ENCODE measurements at regions not wholly inside any gene's neighbourhood (a gene's known extent, or its start where the extent isn't known, plus 50 kb on each side); places are given as distances from the start of the nearest gene placed in this dataset.
"Not testable (repeated sequence)": the region's sequence is repeated elsewhere in the genome, so short reads cannot be mapped to it uniquely, and the experiment has no call there.

DNA sequence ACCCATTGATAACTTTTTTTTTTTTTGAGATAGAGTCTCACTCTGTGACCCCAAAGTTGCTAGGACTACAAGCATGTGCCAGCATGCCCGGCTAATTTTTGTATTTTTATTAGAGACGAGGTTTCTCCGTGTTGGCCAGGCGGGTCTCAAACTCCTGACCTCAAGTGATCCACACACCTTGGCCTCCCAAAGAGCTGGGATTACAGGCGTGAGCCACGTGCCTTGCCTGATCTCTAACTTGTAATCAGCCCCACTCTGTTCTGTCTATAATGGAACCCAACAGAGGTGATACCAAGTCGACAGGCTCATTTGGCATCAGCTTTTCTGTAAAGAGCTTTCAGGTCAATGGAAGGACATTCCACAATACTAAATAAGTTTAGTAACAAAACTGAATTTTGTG, 99.4 kb downstream of the HFE start:
- no peak overlapping the region for H3K4me3 ChIP-seq (ENCODE audit: low read length in 3 of 3)
- no peak overlapping the region for H3K9ac ChIP-seq (ENCODE audit: low read depth in 1 of 3, low read length in 3 of 3)
- no peaks in the 10 kb centered on the region for H3K9me3 ChIP-seq (ENCODE audit: control insufficient read depth in 3 of 3, low read length in 3 of 3)
- H3K4me1 ChIP-seq (ENCODE audit: control insufficient read depth in 3 of 3, insufficient read depth in 3 of 3, low read length in 3 of 3): peaks cover 5 to 16% (median 6%) of the 10 kb centered on the region in 3 donors
- no peak overlapping the region for H3K27ac ChIP-seq (ENCODE audit: low read depth, low read length)
- H3K27me3 ChIP-seq (ENCODE audit: control insufficient read depth in 3 of 3, insufficient read depth in 3 of 3, low read length in 3 of 3): peaks cover 20 to 67% (median 60%) of the 10 kb centered on the region in 3 donors
- no peaks in the 10 kb centered on the region for H3K36me3 ChIP-seq (ENCODE audit: control insufficient read depth in 3 of 3, insufficient read depth in 3 of 3, low read length in 3 of 3)

DNA sequence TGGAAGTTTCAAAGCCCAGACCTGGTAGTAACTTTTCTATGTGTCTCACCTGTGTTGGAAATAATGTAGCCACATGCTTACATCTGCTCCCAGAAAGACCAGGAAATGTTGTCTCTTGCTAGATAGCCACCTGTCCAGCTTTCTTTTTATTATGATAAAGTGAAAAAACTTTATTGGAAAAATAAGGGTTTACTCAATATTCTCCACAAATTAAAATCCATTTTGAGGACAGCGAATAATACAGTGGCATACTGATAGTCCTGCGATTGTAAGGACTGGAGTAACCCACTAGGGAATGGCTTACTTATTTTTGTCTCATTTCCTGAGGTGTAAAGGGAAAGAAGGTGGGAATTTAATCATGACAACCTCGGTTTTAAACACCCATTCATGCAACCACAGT, 100.1 kb downstream of the HFE start:
- no peak overlapping the region for H3K4me3 ChIP-seq (ENCODE audit: low read length in 3 of 3)
- H3K27ac ChIP-seq (ENCODE audit: low read depth, low read length): no peak overlapping the region
- H3K9ac ChIP-seq (ENCODE audit: low read depth in 1 of 3, low read length in 3 of 3): no peak overlapping the region
- H3K4me1 ChIP-seq (ENCODE audit: control insufficient read depth in 3 of 3, insufficient read depth in 3 of 3, low read length in 3 of 3): peaks cover 5 to 16% (median 6%) of the 10 kb centered on the region in 3 donors
- no peaks in the 10 kb centered on the region for H3K36me3 ChIP-seq (ENCODE audit: control insufficient read depth in 3 of 3, insufficient read depth in 3 of 3, low read length in 3 of 3)
- H3K9me3 ChIP-seq (ENCODE audit: control insufficient read depth in 3 of 3, low read length in 3 of 3): no peaks in the 10 kb centered on the region
- peaks cover 20 to 67% (median 64%) of the 10 kb centered on the region in 3 donors for H3K27me3 ChIP-seq (ENCODE audit: control insufficient read depth in 3 of 3, insufficient read depth in 3 of 3, low read length in 3 of 3)

DNA sequence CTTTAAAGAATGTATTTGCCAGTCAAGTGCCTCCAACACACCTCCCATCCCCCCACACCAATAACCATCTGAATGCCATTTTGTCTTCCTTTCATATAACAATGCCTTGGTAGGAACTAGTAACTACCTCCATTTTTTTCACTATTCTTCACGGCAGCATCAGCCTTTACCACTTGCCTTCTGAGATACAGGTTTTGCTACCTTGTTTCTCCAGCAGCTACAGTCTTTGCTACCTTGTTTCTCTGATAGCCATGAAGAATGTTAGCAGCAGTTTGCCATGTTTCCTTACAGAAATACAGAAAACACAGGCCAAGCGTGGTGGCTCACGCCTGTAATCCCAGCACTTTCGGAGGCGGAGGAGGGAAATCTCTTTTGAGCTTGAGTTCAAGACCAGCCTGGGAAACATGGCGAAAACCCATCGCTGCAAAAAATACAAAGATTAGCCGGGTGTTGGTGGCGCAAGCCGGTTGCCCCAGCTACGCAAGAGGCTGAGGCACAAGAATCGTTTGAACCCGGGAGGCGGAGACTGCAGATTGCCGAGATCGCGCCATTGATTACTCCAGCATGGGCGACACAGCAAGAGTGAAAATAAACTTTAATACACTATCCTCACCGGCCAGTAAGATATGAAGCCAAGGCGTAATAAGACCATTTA, 100.9 kb downstream of the HFE start:
- Histone ChIP-seq H3K4me3 (ENCODE audit: low read length in 3 of 3) (peak overlapping the region; percentile 64 to 65 (median 64)), H3K27me3 (ENCODE audit: control insufficient read depth in 3 of 3, insufficient read depth in 3 of 3, low read length in 3 of 3) (peaks cover 20 to 70% (median 66%) of the 10 kb centered on the region in 3 donors), H3K9me3 (ENCODE audit: control insufficient read depth in 3 of 3, low read length in 3 of 3) (no peaks in the 10 kb centered on the region), H3K27ac (ENCODE audit: low read depth, low read length) (peak overlapping the region; percentile 32), H3K36me3 (ENCODE audit: control insufficient read depth in 3 of 3, insufficient read depth in 3 of 3, low read length in 3 of 3) (no peaks in the 10 kb centered on the region), H3K9ac (ENCODE audit: low read depth in 1 of 3, low read length in 3 of 3) (peak overlapping the region; percentile 36 to 58 (median 58)), H3K4me1 (ENCODE audit: control insufficient read depth in 3 of 3, insufficient read depth in 3 of 3, low read length in 3 of 3) (peaks cover 5 to 16% (median 6%) of the 10 kb centered on the region in 3 donors)

DNA sequence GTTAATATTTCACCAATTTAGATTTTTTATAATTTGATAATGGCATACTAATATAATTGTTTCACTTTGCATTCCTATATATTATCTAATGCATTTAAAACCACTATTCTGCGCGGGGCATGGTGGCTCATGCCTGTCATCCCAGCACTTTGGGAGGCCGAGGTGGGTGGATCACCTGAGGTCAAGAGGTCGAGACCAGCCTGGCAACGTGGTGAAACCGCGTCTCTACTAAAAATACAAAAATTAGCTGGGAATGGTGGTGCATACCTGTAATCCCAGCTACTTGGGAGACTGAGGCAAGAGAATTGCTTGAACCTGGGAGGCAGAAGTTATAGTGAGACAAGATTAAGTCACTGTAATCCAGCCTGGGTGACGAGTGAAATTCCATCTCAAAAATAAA, 104.3 kb downstream of the HFE start:
- not testable (repeated sequence) for H3K9me3 ChIP-seq (ENCODE audit: control insufficient read depth in 3 of 3, low read length in 3 of 3); H3K4me3 ChIP-seq (ENCODE audit: low read length in 3 of 3); H3K9ac ChIP-seq (ENCODE audit: low read depth in 1 of 3, low read length in 3 of 3); H3K27ac ChIP-seq (ENCODE audit: low read depth, low read length); H3K36me3 ChIP-seq (ENCODE audit: control insufficient read depth in 3 of 3, insufficient read depth in 3 of 3, low read length in 3 of 3)
- Histone ChIP-seq H3K27me3 (ENCODE audit: control insufficient read depth in 3 of 3, insufficient read depth in 3 of 3, low read length in 3 of 3) (peaks cover 28 to 73% (median 60%) of the 10 kb centered on the region in 3 donors), H3K4me1 (ENCODE audit: control insufficient read depth in 3 of 3, insufficient read depth in 3 of 3, low read length in 3 of 3) (peaks cover 0 to 13% (median 6%) of the 10 kb centered on the region in 3 donors)

DNA sequence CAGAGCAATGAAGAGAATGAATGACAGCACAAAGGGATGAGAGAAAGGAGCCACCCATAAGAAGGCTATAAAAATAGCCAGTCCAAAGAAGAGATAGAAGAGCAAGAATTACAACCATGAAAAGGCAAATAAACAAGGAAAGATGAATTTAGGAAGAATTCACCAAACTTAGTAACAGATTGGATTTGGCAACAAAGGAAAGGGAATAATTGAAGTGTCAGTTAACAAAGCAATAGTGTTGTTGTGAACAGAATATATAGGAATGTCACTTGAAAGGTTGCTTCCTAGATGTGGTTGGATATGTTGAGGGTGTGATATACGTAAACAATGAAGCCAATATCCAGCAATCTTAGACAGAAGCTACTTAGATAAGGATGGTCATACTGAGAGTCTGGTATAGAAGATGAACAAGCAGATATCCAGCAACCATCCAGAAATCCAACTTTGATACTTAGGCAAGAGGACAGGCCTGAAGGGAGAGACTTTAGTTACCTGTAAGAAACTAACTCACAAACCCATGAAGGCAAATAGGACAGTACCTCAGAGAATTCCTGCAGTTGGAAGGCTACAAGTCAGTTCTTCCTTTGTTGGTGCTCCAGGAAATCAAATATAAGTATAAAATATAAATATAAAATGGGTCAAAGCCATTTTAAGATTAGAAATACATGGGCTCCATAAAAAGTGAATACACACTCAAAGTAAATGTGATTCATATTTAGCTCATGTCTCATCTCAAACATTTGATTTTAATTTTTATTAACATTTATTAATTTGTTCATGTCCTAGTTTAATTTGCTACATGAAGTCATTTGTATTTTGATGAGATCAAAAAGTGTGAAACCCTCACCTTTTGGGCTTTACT, 106.5 kb downstream of the HFE start:
- Histone ChIP-seq H3K36me3 (ENCODE audit: control insufficient read depth in 3 of 3, insufficient read depth in 3 of 3, low read length in 3 of 3) (no peaks in the 10 kb centered on the region), H3K9ac (ENCODE audit: low read depth in 1 of 3, low read length in 3 of 3) (no peak overlapping the region), H3K9me3 (ENCODE audit: control insufficient read depth in 3 of 3, low read length in 3 of 3) (no peaks in the 10 kb centered on the region), H3K4me3 (ENCODE audit: low read length in 3 of 3) (no peak overlapping the region), H3K4me1 (ENCODE audit: control insufficient read depth in 3 of 3, insufficient read depth in 3 of 3, low read length in 3 of 3) (peaks cover 3 to 14% (median 4%) of the 10 kb centered on the region in 3 donors), H3K27me3 (ENCODE audit: control insufficient read depth in 3 of 3, insufficient read depth in 3 of 3, low read length in 3 of 3) (peaks cover 41 to 74% (median 65%) of the 10 kb centered on the region in 3 donors), H3K27ac (ENCODE audit: low read depth, low read length) (no peak overlapping the region)

DNA sequence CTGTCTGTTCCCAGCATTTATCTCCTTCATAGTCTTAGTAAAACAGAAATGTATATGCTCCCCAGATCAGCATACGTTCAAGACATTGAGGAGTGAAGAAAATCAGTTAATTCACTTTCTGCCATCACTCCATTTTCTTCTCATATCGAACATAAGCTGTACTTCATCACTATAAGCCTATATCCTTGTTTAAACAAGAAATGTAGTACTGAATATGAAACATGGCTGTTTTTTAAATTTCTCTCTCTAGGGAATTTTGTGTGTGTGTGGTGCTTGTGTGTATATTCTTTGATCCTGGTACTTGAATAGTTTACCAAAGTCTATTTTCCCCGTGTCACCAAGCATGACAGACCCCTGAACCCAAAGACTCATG, 107.1 kb downstream of the HFE start:
- H3K27me3 ChIP-seq (ENCODE audit: control insufficient read depth in 3 of 3, insufficient read depth in 3 of 3, low read length in 3 of 3): peaks cover 42 to 75% (median 67%) of the 10 kb centered on the region in 3 donors
- H3K9me3 ChIP-seq (ENCODE audit: control insufficient read depth in 3 of 3, low read length in 3 of 3): peaks cover 0 to 1% (median 0%) of the 10 kb centered on the region in 3 donors
- H3K27ac ChIP-seq (ENCODE audit: low read depth, low read length): no peak overlapping the region
- H3K9ac ChIP-seq (ENCODE audit: low read depth in 1 of 3, low read length in 3 of 3): no peak overlapping the region
- H3K4me3 ChIP-seq (ENCODE audit: low read length in 3 of 3): no peak overlapping the region
- peaks cover 3 to 10% (median 3%) of the 10 kb centered on the region in 3 donors for H3K4me1 ChIP-seq (ENCODE audit: control insufficient read depth in 3 of 3, insufficient read depth in 3 of 3, low read length in 3 of 3)
- H3K36me3 ChIP-seq (ENCODE audit: control insufficient read depth in 3 of 3, insufficient read depth in 3 of 3, low read length in 3 of 3): no peaks in the 10 kb centered on the region

DNA sequence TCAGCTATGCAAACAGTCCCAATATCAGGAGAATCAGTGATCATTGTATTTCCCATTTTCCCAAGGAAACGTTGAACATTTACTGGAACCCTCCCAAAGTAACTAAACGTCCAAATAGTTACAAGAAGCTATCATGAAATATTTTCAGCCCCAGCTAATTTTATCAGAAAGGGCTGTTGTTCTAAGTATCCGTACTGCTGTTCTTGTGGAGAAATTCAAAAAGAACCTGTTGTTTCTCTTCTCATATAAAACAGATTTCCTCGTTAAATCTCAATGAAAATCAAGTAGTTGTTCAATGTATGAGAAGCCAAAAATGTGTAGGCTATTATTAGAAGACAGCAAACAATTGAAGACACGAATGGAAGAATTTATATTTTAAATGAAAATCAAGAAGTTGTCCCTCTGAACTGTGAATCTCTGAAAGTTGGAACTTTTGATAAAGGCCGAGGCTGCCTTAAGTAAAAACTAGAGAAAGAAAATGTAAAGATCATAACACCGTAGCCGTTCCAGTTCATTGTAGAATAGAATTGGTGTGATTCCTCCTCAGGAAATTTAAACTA, 107.7 kb downstream of the HFE start:
- H3K4me3 ChIP-seq (ENCODE audit: low read length in 3 of 3): peak overlapping the region in 1 of 3 donors; percentile 78
- no peaks in the 10 kb centered on the region for H3K36me3 ChIP-seq (ENCODE audit: control insufficient read depth in 3 of 3, insufficient read depth in 3 of 3, low read length in 3 of 3)
- H3K9me3 ChIP-seq (ENCODE audit: control insufficient read depth in 3 of 3, low read length in 3 of 3): peaks cover 0 to 3% (median 0%) of the 10 kb centered on the region in 3 donors
- peaks cover 3 to 10% (median 3%) of the 10 kb centered on the region in 3 donors for H3K4me1 ChIP-seq (ENCODE audit: control insufficient read depth in 3 of 3, insufficient read depth in 3 of 3, low read length in 3 of 3)
- H3K27me3 ChIP-seq (ENCODE audit: control insufficient read depth in 3 of 3, insufficient read depth in 3 of 3, low read length in 3 of 3): peaks cover 46 to 76% (median 68%) of the 10 kb centered on the region in 3 donors
- H3K27ac ChIP-seq (ENCODE audit: low read depth, low read length): peak overlapping the region; percentile 28
- H3K9ac ChIP-seq (ENCODE audit: low read depth in 1 of 3, low read length in 3 of 3): peak overlapping the region in 1 of 3 donors; percentile 69

DNA sequence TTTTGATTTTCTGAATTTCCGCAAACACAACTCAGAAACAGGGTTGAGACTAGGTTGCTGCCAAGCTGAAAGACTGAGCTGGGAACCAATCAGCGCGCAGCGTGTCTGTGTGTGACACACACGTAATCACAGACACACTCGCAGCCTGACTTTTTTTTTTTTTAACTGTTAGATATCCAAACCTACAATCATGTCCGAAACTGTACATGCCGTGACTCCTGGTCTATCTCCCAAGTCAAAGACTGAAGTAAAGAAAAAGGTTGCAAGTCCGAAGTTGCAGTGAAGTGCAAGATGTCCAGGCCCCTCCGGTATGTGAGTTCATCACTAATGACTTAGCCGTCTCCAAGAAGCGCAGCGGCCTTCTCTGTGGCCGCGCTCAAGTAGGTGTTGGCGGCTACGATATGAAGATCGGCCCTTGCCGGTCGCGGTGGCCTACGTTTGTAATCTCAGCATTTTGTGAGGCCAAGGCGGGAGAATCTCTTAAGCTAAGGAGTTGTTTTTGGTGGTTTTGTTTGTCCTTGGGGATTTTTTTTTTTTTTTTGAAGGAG, 108.2 kb downstream of the HFE start:
- Histone ChIP-seq H3K27me3 (ENCODE audit: control insufficient read depth in 3 of 3, insufficient read depth in 3 of 3, low read length in 3 of 3) (peaks cover 48 to 79% (median 70%) of the 10 kb centered on the region in 3 donors), H3K9ac (ENCODE audit: low read depth in 1 of 3, low read length in 3 of 3) (peak overlapping the region in 1 of 3 donors; percentile 69), H3K36me3 (ENCODE audit: control insufficient read depth in 3 of 3, insufficient read depth in 3 of 3, low read length in 3 of 3) (no peaks in the 10 kb centered on the region), H3K4me1 (ENCODE audit: control insufficient read depth in 3 of 3, insufficient read depth in 3 of 3, low read length in 3 of 3) (peaks cover 3 to 10% (median 3%) of the 10 kb centered on the region in 3 donors), H3K27ac (ENCODE audit: low read depth, low read length) (peak overlapping the region; percentile 28), H3K9me3 (ENCODE audit: control insufficient read depth in 3 of 3, low read length in 3 of 3) (peaks cover 0 to 3% (median 0%) of the 10 kb centered on the region in 3 donors), H3K4me3 (ENCODE audit: low read length in 3 of 3) (peak overlapping the region; percentile 39 to 78 (median 42))

DNA sequence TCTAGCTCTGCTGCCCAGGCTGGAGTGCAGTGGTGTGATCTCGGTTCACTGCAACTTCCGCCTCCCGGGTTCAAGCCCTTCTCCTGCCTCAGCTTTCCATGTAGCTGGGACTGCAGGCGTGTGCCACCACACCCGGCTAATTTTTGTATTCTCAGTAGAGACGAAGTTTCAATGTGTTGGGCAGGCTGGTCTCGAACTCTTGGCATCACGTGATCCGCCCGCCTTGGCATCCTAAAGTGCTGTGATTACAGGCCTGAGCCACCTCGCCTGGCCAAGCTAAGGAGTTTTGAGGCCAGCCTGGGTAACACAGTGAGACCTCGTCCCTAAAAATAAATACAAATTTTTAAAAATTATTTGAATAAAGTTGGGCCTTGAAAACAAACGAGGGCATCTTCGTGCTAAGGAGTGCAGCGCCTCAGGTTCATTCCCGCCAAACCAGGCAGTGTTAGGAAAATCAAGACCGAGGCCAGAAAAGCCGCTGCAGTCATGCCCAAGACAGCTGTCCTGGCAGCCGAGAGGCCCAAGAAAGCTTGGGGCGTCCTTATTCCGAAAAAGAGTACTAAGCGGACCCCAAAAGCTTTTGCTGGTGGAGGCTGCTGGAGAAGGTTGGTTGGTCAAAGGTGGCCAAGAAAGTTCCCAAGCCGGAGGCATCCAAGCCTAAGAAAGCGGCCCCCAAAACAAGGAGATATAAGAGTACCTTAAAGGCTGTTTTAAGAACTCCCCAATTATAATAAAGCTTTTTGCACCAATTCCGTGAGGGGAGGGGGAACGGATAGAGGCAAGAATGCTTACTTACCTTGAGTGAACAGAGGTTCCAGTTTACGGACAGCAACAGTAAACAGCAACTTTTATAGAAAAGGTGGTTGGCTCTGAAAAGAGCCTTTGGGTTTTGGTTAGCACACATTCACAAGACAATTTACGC, 109.0 kb downstream of the HFE start:
- H3K27me3 ChIP-seq (ENCODE audit: control insufficient read depth in 3 of 3, insufficient read depth in 3 of 3, low read length in 3 of 3): peaks cover 48 to 82% (median 68%) of the 10 kb centered on the region in 3 donors
- no peaks in the 10 kb centered on the region for H3K36me3 ChIP-seq (ENCODE audit: control insufficient read depth in 3 of 3, insufficient read depth in 3 of 3, low read length in 3 of 3)
- peaks cover 0 to 3% (median 0%) of the 10 kb centered on the region in 3 donors for H3K9me3 ChIP-seq (ENCODE audit: control insufficient read depth in 3 of 3, low read length in 3 of 3)
- peak overlapping the region in 2 of 3 donors; percentile 67 to 78 for H3K4me3 ChIP-seq (ENCODE audit: low read length in 3 of 3)
- H3K27ac ChIP-seq (ENCODE audit: low read depth, low read length): peak overlapping the region; percentile 28
- peaks cover 3 to 10% (median 3%) of the 10 kb centered on the region in 3 donors for H3K4me1 ChIP-seq (ENCODE audit: control insufficient read depth in 3 of 3, insufficient read depth in 3 of 3, low read length in 3 of 3)
- H3K9ac ChIP-seq (ENCODE audit: low read depth in 1 of 3, low read length in 3 of 3): peak overlapping the region in 2 of 3 donors; percentile 69 to 74
